A549 (cell line): ENCODE measurements at regions not wholly inside any gene's neighbourhood (a gene's known extent, or its start where the extent isn't known, plus 50 kb on each side); places are given as distances from the start of the nearest gene placed in this dataset.

Experiments
- ATAC-seq, 2 experiments: fragments of 200-7000 bp in 1 of 2; fragments of >200 bp in 1 of 2; cut with Nextera tagmentation in 1 of 2; cut with Tn5 transposase in 1 of 2; 3 replicates each; pipeline versions ENCODE4 v1.8.0 to v1.9.1; 2018 to 2020; ENCODE audit warnings: mild to moderate bottlenecking in 1 of 2, moderate library complexity in 1 of 2
- CTCF ChIA-PET: fragments of 300-600 bp; sonication (Branson Sonifier 250); formaldehyde crosslinking; extraction: SDS; loops from one replicate; lab custom pipeline; 2021; ENCODE audit warnings: antibody characterized with exemption, inconsistent platforms; lab: Yijun Ruan, JAX
- POLR2A ChIA-PET: fragments of 350-600 bp; formaldehyde crosslinking; extraction: SDS; loops from one replicate; lab custom pipeline; 2021; ENCODE audit warnings: antibody characterized with exemption, inconsistent platforms; lab: Yijun Ruan, JAX
- DNase-seq, 2 experiments: peaks; one replicate each; pipeline versions ENCODE4 v3.0.0 to v3.0.0-alpha.2; 2011 to 2016; ENCODE audit warnings: low read depth in 1 of 2, low spot score in 1 of 2
- FAIRE-seq: peaks from 2 replicates; lab custom pipeline; 2011; peaks lifted over from hg19 to GRCh38; lab: Jason Lieb, UNC
- H3K27ac ChIP-seq, 2 experiments: fragments of >200 bp; sonication (Bioruptor Twin); formaldehyde crosslinking; 3 replicates each; pipeline ENCODE4 v1.5.1; 2016 to 2017
- H3K4me1 ChIP-seq: fragments of >200 bp; sonication (Bioruptor Twin); formaldehyde crosslinking; 3 replicates; pipeline ENCODE4 v1.6.1; 2016
- H3K4me2 ChIP-seq: fragments of >200 bp; sonication (Bioruptor Twin); formaldehyde crosslinking; 3 replicates; pipeline ENCODE4 v1.6.1; 2016
- H3K4me3 ChIP-seq: fragments of >200 bp; sonication (Bioruptor Twin); formaldehyde crosslinking; 3 replicates; pipeline ENCODE4 v1.5.1; 2016
- H3K9me3 ChIP-seq: fragments of >200 bp; sonication (Bioruptor Twin); formaldehyde crosslinking; 3 replicates; pipeline ENCODE4 v1.6.1; 2016
- BCL3 ChIP-seq: fragments of >200 bp; sonication (Bioruptor Twin); formaldehyde crosslinking; IDR thresholded peaks from 3 replicates; pipeline ENCODE4 v1.6.1; 2016
- BHLHE40 ChIP-seq: IDR thresholded peaks from 2 replicates; pipeline ENCODE4 v1.6.1; 2012; ENCODE audit warnings: low read depth, low read length, inconsistent platforms
- CBX2 ChIP-seq: fragments of 200-600 bp; sonication (generic); IDR thresholded peaks from 2 replicates; pipeline ENCODE4 v1.6.1; 2016; ENCODE audit warnings: low read depth, mild to moderate bottlenecking, borderline replicate concordance
- CBX8 ChIP-seq: fragments of 200-600 bp; sonication (generic); IDR thresholded peaks from 2 replicates; pipeline ENCODE4 v1.6.1; 2016
- CEBPB ChIP-seq, 2 experiments: fragments of >200 bp in 1 of 2; sonication (Bioruptor Twin) in 1 of 2; formaldehyde crosslinking in 1 of 2; IDR thresholded peaks; 2 replicates each; pipeline ENCODE4 v1.6.1; 2012 to 2016
- EHF ChIP-seq: fragments of 250-450 bp; sonication (Bioruptor Pico); IDR thresholded peaks from 2 replicates; pipeline ENCODE4 v1.5.0; 2020; ENCODE audit warnings: mild to moderate bottlenecking
- GATA3 ChIP-seq: IDR thresholded peaks from 2 replicates; pipeline ENCODE4 v1.6.1; 2012; ENCODE audit warnings: borderline replicate concordance
- HOXB13 ChIP-seq: fragments of 250-450 bp; sonication (Bioruptor Pico); IDR thresholded peaks from 2 replicates; pipeline ENCODE4 v1.5.0; 2020; ENCODE audit warnings: low read depth, mild to moderate bottlenecking, moderate library complexity
- JUN ChIP-seq, 2 experiments: fragments of >200 bp; sonication (Bioruptor Twin); formaldehyde crosslinking; IDR thresholded peaks; 2 replicates in 1 of 2; 3 replicates in 1 of 2; pipeline ENCODE4 v1.6.1; 2016 to 2017
- JUNB ChIP-seq: fragments of >200 bp; sonication (Bioruptor Twin); formaldehyde crosslinking; IDR thresholded peaks from 2 replicates; pipeline ENCODE4 v1.6.1; 2016
- KDM1A ChIP-seq: fragments of 200-600 bp; sonication (generic); IDR thresholded peaks from 2 replicates; pipeline ENCODE4 v1.6.1; 2016; ENCODE audit warnings: low read depth, mild to moderate bottlenecking
- MAX ChIP-seq: IDR thresholded peaks from 2 replicates; pipeline ENCODE4 v1.6.1; 2012
- MYC ChIP-seq: IDR thresholded peaks from 2 replicates; pipeline ENCODE4 v1.6.1; 2012; ENCODE audit warnings: mild to moderate bottlenecking, inconsistent platforms, low read length, improper control_type of control experiment, borderline replicate concordance
- NPAS2 ChIP-seq: fragments of 250-450 bp; sonication (Bioruptor Pico); IDR thresholded peaks from 2 replicates; pipeline ENCODE4 v1.8.0; 2022; ENCODE audit warnings: mild to moderate bottlenecking, moderate library complexity, borderline replicate concordance
- NR3C1 ChIP-seq: fragments of >200 bp; sonication (Bioruptor Twin); formaldehyde crosslinking; IDR thresholded peaks from 3 replicates; pipeline ENCODE4 v1.6.1; 2017
- POLR2AphosphoS2 ChIP-seq: conservative IDR thresholded peaks from 2 replicates; pipeline ENCODE4 v1.6.1; 2012; ENCODE audit warnings: low read length, improper control_type of control experiment, inconsistent platforms
- RAD21 ChIP-seq, 2 experiments: fragments of >200 bp in 1 of 2; sonication (Bioruptor Twin) in 1 of 2; formaldehyde crosslinking in 1 of 2; IDR thresholded peaks in 1 of 2; conservative IDR thresholded peaks in 1 of 2; 2 replicates in 1 of 2; 3 replicates in 1 of 2; pipeline ENCODE4 v1.6.1; 2012 to 2018; ENCODE audit warnings: inconsistent platforms in 1 of 2
- RARB ChIP-seq: fragments of 250-450 bp; sonication (Bioruptor Pico); IDR thresholded peaks from 2 replicates; pipeline ENCODE4 v1.8.0; 2021; ENCODE audit warnings: mild to moderate bottlenecking, moderate library complexity
- TFCP2L1 ChIP-seq: fragments of 250-450 bp; sonication (Bioruptor Pico); IDR thresholded peaks from 2 replicates; pipeline ENCODE4 v1.5.0; 2021; ENCODE audit warnings: mild to moderate bottlenecking
- TP53 ChIP-seq: fragments of 250-450 bp; sonication (Bioruptor Pico); IDR thresholded peaks from 2 replicates; pipeline ENCODE4 v1.5.0; 2021; ENCODE audit warnings: mild to moderate bottlenecking, moderate library complexity
- ZFP36 ChIP-seq: fragments of 450-650 bp; IDR thresholded peaks from 2 replicates; pipeline ENCODE4 v1.6.1; 2014; ENCODE audit warnings: borderline replicate concordance; ENCODE audit not compliant: partially characterized antibody
- ZNF302 ChIP-seq: fragments of 250-450 bp; sonication (Bioruptor Pico); IDR thresholded peaks from 2 replicates; pipeline ENCODE4 v1.9.0; 2021; ENCODE audit warnings: inconsistent platforms, mild to moderate bottlenecking, moderate library complexity
- ZSCAN20 ChIP-seq: fragments of 250-450 bp; sonication (Bioruptor Pico); IDR thresholded peaks from 2 replicates; pipeline ENCODE4 v1.8.0; 2022; ENCODE audit warnings: mild to moderate bottlenecking, moderate library complexity
- WGBS: methylation state at CpG from one replicate; pipeline ENCODE4 v1.1.6; 2017; ENCODE audit errors: missing lambda C conversion rate; 5-methylcytosine and 5-hydroxymethylcytosine counted together
- TF ChIP-seq, protein P1 (sequence below): fragments of 250-450 bp; sonication (Bioruptor Pico); IDR thresholded peaks from 2 replicates; pipeline ENCODE4 v1.5.0; 2020; ENCODE audit warnings: low read depth, mild to moderate bottlenecking, moderate library complexity
- TF ChIP-seq, protein P2 (sequence below): fragments of 150-350 bp; IDR thresholded peaks from 2 replicates; pipeline ENCODE4 v1.6.1; 2014; ENCODE audit warnings: low read depth, mild to moderate bottlenecking, low read length
- TF ChIP-seq, protein P3 (sequence below): fragments of 200-600 bp; sonication (generic); IDR thresholded peaks from 2 replicates; pipeline ENCODE4 v1.6.1; 2016; ENCODE audit warnings: antibody characterized with exemption, mild to moderate bottlenecking, moderate library complexity
- TF ChIP-seq, protein P4 (sequence below): fragments of >200 bp; sonication (Bioruptor Twin); formaldehyde crosslinking; IDR thresholded peaks from 2 replicates; pipeline ENCODE4 v1.6.1; 2016
- TF ChIP-seq, protein P5 (sequence below): IDR thresholded peaks from 2 replicates; pipeline ENCODE4 v1.6.1; 2012; ENCODE audit warnings: low read depth, borderline replicate concordance

- CTCF ChIA-PET: no interaction called here
- no peak for DNase-seq
- no peak for FAIRE-seq
- ATAC-seq: no peak
- POLR2A ChIA-PET: no interaction called here
- no peak overlapping the region for H3K4me2 ChIP-seq
- 23% methylated on average over 1 of the region's 1 CpG for WGBS
- no peak overlapping the region for H3K4me3 ChIP-seq
- TF ChIP-seq, protein P1, sequence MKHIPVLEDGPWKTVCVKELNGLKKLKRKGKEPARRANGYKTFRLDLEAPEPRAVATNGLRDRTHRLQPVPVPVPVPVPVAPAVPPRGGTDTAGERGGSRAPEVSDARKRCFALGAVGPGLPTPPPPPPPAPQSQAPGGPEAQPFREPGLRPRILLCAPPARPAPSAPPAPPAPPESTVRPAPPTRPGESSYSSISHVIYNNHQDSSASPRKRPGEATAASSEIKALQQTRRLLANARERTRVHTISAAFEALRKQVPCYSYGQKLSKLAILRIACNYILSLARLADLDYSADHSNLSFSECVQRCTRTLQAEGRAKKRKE (CRISPR knock-in tag): no peak
- TF ChIP-seq JUNB (no peak), CEBPB (IDR thresholded peaks at IDR 0.05) (no peak), BHLHE40 (no peak), TP53 (CRISPR knock-in tag) (no peak), JUN (IDR thresholded peaks at IDR 0.05) (no peak), ZNF302 (CRISPR knock-in tag) (no peak), CBX2 (no peak), BCL3 (no peak), RARB (CRISPR knock-in tag) (no peak), MYC (no peak)
- TF ChIP-seq, protein P2, sequence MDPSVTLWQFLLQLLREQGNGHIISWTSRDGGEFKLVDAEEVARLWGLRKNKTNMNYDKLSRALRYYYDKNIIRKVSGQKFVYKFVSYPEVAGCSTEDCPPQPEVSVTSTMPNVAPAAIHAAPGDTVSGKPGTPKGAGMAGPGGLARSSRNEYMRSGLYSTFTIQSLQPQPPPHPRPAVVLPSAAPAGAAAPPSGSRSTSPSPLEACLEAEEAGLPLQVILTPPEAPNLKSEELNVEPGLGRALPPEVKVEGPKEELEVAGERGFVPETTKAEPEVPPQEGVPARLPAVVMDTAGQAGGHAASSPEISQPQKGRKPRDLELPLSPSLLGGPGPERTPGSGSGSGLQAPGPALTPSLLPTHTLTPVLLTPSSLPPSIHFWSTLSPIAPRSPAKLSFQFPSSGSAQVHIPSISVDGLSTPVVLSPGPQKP: no peak
- H3K9me3 ChIP-seq: peaks cover 10% of the 10 kb centered on the region; the same call in 2 of the 3 replicates
- no peak overlapping the region for H3K27ac ChIP-seq
- H3K4me1 ChIP-seq: no peaks in the 10 kb centered on the region
These were observed 55.2 kb upstream of the MDM1 start for GRCh38 chr12:68387338-68387737.

DNA sequence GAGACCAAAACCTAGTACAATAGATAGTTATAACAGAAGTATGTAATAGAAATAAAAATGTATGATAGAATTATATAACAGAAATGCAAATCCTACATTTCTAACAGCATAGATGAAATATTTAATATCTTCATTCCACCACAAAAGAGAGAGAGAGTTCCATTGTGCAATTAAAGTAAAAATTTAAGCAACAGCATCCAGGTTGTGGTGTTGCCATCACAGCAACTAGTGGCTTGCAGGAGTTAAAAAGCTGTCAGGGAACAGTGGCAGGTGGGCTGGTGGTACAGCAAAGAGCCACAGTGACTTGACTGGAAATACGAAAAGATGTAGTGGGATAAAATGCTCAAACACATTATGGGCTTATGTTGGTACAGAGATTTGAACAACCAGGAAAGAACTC is 57.1 kb upstream of the MDM1 start:
- H3K4me1 ChIP-seq: no peaks in the 10 kb centered on the region
- peaks cover 10% of the 10 kb centered on the region; the same call in 2 of the 3 replicates for H3K9me3 ChIP-seq
- no peak for FAIRE-seq
- H3K4me2 ChIP-seq: no peak overlapping the region
- ChIA-PET POLR2A (no interaction called here), CTCF (no interaction called here)
- no peak overlapping the region for H3K27ac ChIP-seq
- no peak for DNase-seq
- TF ChIP-seq CEBPB (IDR thresholded peaks at IDR 0.05): no peak
- no peak for ATAC-seq
- no peak overlapping the region for H3K4me3 ChIP-seq
- 64% methylated on average over 1 of the region's 1 CpG for WGBS

DNA sequence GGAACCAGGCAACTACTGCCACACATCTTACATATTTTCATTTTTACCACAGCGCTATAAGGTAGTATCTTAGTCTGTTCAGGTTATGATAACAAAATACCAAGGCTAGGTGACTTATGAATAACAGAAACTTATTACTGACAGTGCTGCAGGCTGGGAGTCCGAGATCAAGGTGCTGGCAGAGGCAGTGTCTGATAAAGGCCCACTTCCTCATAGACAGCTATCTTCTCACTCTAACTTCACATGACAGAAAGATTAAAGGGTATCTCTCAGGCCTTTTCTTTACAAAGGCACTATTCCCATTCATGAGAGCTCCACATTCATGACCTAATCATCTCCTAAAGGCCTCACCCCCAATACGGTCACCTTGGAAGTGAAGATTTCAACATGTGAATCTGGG is 59.8 kb upstream of the MDM1 start:
- no peak for ATAC-seq
- peaks cover 10% of the 10 kb centered on the region; the same call in 2 of the 3 replicates for H3K9me3 ChIP-seq
- DNase-seq: no peak
- H3K4me1 ChIP-seq: no peaks in the 10 kb centered on the region
- H3K4me2 ChIP-seq: no peak overlapping the region
- no peak overlapping the region for H3K27ac ChIP-seq
- ChIA-PET POLR2A (no interaction called here), CTCF (interaction anchor here (1.0 to 1.6 kb wide), 2 partner anchors 12 to 33 kb away, joined by 3 to 4 read pairs; no protein-coding TSS in a partner anchor)
- no peak for FAIRE-seq
- WGBS: 71% methylated on average over 3 of the region's 3 CpGs
- no peak overlapping the region for H3K4me3 ChIP-seq
- no peak for TF ChIP-seq HOXB13 (CRISPR knock-in tag)
- no peak for TF ChIP-seq GATA3
- no peak for TF ChIP-seq NPAS2 (CRISPR knock-in tag)
- TF ChIP-seq POLR2AphosphoS2: no peak
- no peak for TF ChIP-seq TFCP2L1 (CRISPR knock-in tag)
- TF ChIP-seq CBX8: no peak
- TF ChIP-seq RAD21 (conservative IDR thresholded peaks at IDR 0.05 in 1 of 2, IDR thresholded peaks at IDR 0.05 in 1 of 2): no peak
- TF ChIP-seq, protein P3, sequence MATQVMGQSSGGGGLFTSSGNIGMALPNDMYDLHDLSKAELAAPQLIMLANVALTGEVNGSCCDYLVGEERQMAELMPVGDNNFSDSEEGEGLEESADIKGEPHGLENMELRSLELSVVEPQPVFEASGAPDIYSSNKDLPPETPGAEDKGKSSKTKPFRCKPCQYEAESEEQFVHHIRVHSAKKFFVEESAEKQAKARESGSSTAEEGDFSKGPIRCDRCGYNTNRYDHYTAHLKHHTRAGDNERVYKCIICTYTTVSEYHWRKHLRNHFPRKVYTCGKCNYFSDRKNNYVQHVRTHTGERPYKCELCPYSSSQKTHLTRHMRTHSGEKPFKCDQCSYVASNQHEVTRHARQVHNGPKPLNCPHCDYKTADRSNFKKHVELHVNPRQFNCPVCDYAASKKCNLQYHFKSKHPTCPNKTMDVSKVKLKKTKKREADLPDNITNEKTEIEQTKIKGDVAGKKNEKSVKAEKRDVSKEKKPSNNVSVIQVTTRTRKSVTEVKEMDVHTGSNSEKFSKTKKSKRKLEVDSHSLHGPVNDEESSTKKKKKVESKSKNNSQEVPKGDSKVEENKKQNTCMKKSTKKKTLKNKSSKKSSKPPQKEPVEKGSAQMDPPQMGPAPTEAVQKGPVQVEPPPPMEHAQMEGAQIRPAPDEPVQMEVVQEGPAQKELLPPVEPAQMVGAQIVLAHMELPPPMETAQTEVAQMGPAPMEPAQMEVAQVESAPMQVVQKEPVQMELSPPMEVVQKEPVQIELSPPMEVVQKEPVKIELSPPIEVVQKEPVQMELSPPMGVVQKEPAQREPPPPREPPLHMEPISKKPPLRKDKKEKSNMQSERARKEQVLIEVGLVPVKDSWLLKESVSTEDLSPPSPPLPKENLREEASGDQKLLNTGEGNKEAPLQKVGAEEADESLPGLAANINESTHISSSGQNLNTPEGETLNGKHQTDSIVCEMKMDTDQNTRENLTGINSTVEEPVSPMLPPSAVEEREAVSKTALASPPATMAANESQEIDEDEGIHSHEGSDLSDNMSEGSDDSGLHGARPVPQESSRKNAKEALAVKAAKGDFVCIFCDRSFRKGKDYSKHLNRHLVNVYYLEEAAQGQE: no peak
- TF ChIP-seq, protein P4, sequence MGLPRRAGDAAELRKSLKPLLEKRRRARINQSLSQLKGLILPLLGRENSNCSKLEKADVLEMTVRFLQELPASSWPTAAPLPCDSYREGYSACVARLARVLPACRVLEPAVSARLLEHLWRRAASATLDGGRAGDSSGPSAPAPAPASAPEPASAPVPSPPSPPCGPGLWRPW: no peak
- no peak for TF ChIP-seq ZSCAN20 (CRISPR knock-in tag)
- no peak for TF ChIP-seq MAX
- TF ChIP-seq ZFP36: no peak
- TF ChIP-seq MYC: no peak
- no peak for TF ChIP-seq EHF (CRISPR knock-in tag)
- TF ChIP-seq ZNF302 (CRISPR knock-in tag): no peak
- TF ChIP-seq BHLHE40: no peak
- TF ChIP-seq, protein P5, sequence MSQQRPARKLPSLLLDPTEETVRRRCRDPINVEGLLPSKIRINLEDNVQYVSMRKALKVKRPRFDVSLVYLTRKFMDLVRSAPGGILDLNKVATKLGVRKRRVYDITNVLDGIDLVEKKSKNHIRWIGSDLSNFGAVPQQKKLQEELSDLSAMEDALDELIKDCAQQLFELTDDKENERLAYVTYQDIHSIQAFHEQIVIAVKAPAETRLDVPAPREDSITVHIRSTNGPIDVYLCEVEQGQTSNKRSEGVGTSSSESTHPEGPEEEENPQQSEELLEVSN: no peak
- TF ChIP-seq KDM1A: no peak
- TF ChIP-seq NR3C1: no peak
